Vagina (tissue), 2 donors: ENCODE measurements at regions not wholly inside any gene's neighbourhood (a gene's known extent, or its start where the extent isn't known, plus 50 kb on each side); places are given as distances from the start of the nearest gene placed in this dataset.

Experiments
- POLR2A ChIP-seq, 2 donors: fragments of 450-650 bp; IDR thresholded peaks; one replicate each; pipeline ENCODE4 v1.6.1; 2017; ENCODE audit warnings: antibody characterized with exemption in 2 of 2, mild to moderate bottlenecking in 2 of 2, moderate library complexity in 2 of 2
- POLR2AphosphoS5 ChIP-seq, 2 donors: sonication (generic); formaldehyde crosslinking; IDR thresholded peaks; one replicate each; pipeline ENCODE4 v1.9.0; 2017; ENCODE audit warnings: antibody characterized with exemption in 2 of 2, mild to moderate bottlenecking in 2 of 2, low read depth in 1 of 2; ENCODE audit not compliant: insufficient read depth in 1 of 2
- TF ChIP-seq, protein P1 (sequence below), 3 experiments: fragments of 450-650 bp in 2 of 3; fragments of 200-600 bp in 1 of 3; sonication (generic) in 1 of 3; IDR thresholded peaks; one replicate each; pipeline ENCODE4 v1.5.1; 2017 to 2019; ENCODE audit warnings: antibody characterized with exemption in 3 of 3, mild to moderate bottlenecking in 2 of 3, moderate library complexity in 2 of 3

- TF ChIP-seq, protein P1, sequence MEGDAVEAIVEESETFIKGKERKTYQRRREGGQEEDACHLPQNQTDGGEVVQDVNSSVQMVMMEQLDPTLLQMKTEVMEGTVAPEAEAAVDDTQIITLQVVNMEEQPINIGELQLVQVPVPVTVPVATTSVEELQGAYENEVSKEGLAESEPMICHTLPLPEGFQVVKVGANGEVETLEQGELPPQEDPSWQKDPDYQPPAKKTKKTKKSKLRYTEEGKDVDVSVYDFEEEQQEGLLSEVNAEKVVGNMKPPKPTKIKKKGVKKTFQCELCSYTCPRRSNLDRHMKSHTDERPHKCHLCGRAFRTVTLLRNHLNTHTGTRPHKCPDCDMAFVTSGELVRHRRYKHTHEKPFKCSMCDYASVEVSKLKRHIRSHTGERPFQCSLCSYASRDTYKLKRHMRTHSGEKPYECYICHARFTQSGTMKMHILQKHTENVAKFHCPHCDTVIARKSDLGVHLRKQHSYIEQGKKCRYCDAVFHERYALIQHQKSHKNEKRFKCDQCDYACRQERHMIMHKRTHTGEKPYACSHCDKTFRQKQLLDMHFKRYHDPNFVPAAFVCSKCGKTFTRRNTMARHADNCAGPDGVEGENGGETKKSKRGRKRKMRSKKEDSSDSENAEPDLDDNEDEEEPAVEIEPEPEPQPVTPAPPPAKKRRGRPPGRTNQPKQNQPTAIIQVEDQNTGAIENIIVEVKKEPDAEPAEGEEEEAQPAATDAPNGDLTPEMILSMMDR (IDR thresholded peaks at IDR 0.05) = no peak
- TF ChIP-seq POLR2A (IDR thresholded peaks at IDR 0.05) (no peak), POLR2AphosphoS5 (IDR thresholded peaks at IDR 0.05; ENCODE audit: insufficient read depth in 1 of 2, low read depth in 1 of 2) (no peak)
These were observed 407.6 kb downstream of the DSEL start for GRCh38 chr18:67108894-67109293.
